ENCODE measurements at regions not wholly inside any gene's neighbourhood (a gene's known extent, or its start where the extent isn't known, plus 50 kb on each side); places are given as distances from the start of the nearest gene placed in this dataset.

GRCh38 chr13:106883976-106884375, 316.0 kb upstream of the ARGLU1 start:
- TF ChIP-seq, protein P1, sequence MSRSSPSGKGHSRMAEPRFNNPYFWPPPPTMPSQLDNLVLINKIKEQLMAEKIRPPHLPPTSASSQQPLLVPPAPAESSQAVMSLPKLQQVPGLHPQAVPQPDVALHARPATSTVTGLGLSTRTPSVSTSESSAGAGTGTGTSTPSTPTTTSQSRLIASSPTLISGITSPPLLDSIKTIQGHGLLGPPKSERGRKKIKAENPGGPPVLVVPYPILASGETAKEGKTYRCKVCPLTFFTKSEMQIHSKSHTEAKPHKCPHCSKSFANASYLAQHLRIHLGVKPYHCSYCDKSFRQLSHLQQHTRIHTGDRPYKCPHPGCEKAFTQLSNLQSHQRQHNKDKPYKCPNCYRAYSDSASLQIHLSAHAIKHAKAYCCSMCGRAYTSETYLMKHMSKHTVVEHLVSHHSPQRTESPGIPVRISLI (tag by site-specific recombination; IDR thresholded peaks at IDR 0.05): no peak
- no peak for TF ChIP-seq AEBP2 (tag by site-specific recombination; IDR thresholded peaks at IDR 0.05; ENCODE audit: borderline replicate concordance)
- no peak for TF ChIP-seq ZNF558 (tag by site-specific recombination; IDR thresholded peaks at IDR 0.05)
- TF ChIP-seq ZSCAN4 (tag by site-specific recombination; IDR thresholded peaks at IDR 0.05): no peak
